ENCODE measurements at regions not wholly inside any gene's neighbourhood (a gene's known extent, or its start where the extent isn't known, plus 50 kb on each side); places are given as distances from the start of the nearest gene placed in this dataset.
"Not testable (repeated sequence)": the region's sequence is repeated elsewhere in the genome, so short reads cannot be mapped to it uniquely, and the experiment has no call there.

DNA sequence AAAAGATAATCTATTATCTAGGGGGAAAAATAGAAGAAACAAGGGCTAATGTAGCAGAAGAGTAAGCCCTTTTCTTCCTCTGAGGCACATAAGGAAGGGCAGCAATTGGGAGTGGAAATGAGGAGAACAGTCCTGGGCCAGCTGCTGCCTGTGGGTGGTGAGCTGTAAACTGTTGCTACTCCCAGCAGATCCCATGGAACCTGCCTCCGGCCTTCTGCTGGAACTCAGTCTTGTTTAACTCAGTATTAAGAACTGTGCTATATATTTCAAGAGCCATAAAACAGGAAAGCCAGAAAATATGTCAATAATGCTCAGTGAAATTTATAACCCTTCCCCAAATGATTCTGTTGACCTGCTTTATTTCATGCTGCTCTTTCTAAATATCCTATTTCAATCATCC lies 464.2 kb downstream of the COL12A1 start:
- H3K27ac ChIP-seq, result no peak overlapping the region
- DNase-seq (ENCODE audit: low read depth, low spot score), result no peak

DNA sequence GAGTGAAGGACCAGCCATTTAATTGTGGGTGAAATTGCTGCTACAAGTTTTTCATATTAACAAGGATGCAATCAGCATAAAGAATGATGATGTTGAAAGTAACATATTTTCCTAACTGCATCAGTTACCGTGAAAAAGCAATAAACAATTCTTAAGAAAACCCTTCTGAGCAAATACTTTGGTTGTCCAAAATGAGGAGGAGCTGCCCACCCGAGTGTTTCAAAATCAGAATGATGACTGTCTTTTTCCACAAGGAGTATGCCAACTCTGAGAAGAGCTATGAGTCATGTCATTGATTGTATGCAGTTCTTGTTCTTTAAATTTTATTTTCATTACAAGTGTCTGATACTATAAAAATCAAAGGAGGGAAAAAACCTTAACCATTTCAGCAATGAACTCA lies 470.5 kb downstream of the COL12A1 start:
- no peak overlapping the region for H3K27ac ChIP-seq
- no peak for DNase-seq (ENCODE audit: low read depth, low spot score)

DNA sequence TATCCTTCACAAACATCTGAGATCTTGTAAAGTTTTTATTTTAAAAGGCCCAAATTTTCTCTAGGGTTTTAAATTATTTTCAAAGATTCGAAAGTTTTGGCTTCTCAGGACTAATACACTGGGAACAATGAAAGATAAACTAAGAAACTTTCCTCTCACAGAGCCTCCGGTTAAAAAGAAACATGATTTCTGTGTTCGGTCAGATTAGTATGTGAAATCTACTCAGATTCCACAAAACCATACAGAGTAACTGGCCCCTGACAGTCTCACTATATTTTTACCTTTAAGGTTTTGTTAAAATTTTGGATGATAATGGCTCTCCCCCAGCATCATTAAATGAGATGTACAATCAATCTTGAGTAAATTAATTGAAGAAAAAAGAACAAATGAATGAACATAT lies 471.0 kb downstream of the COL12A1 start:
- no peak for DNase-seq (ENCODE audit: low read depth, low spot score)
- no peak overlapping the region for H3K27ac ChIP-seq

DNA sequence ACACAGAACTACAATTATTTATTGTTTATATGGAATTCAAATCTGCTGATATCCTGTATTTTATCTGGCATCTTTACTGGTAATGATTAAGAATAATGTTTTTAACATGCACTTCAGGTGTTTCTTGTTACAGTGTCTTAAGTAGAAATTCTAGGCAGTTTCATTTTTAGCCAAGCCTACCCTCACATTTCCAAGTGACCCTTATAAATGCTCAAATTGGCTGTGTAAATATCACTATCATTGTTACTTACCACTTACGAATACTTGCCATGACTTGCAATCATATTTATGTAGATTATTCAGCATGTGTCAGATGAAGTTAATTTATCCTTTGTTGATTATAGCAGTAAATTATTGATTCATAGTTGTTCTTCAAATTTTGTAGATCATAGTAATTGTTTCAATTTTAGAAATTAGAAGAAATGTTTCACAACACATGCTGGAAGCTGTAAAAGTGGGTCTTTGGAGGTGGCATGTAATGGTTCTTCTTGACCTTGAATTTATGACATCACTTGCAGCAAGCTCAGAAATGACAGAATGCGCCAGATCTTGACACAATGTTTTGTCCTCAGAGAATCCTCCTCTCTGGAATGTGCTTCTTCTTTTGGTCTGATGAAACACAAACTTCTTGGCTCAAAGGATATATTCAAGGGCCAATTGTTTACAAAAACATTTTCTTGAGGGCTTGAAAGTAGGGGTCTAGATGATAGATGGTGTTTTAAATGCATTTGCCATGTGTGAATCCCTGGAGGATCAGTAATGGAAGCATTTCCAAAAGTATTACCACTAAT lies 471.8 kb downstream of the COL12A1 start:
- H3K27ac ChIP-seq, result no peak overlapping the region
- DNase-seq (ENCODE audit: low read depth, low spot score), result no peak

DNA sequence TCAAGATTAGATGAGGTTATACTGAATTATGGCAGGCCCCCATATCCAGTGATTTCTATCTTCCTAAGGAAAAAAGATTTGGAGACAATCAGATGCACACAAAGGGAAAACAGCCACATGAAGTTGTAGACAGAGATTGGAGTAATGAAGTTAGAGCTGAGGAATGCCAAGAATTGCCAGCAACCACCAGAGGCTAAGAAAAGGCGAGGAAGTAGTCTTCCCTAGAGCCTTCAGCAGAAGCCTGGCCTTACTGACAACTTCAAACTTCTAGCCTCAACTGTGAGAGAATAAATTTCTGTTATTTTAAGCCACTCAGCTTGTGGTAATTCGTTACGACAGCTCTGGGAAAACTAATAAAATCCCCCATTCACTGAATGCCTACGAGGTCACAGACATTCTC lies 473.9 kb downstream of the COL12A1 start:
- H3K27ac ChIP-seq, result no peak overlapping the region
- DNase-seq (ENCODE audit: low read depth, low spot score), result no peak

DNA sequence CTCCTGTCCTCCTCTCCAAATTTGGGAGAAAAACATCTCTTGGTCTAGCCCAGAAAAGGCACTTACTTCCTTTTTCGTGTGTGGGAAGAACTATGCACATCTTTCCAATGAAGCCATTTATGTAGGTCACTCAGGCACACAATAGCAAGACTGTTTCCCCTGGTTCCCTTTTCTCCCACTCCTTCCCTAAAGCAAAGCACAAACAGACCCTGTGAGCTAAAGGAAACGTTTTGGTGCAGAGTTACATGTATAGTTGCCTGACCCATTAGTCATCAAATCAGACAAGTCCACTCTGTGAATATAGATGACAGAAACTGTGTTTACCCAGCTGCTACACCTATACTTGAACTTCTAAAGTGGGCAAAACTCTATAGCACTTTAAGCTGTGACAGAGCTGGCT lies 474.6 kb downstream of the COL12A1 start:
- no peak overlapping the region for H3K27ac ChIP-seq
- no peak for DNase-seq (ENCODE audit: low read depth, low spot score)

DNA sequence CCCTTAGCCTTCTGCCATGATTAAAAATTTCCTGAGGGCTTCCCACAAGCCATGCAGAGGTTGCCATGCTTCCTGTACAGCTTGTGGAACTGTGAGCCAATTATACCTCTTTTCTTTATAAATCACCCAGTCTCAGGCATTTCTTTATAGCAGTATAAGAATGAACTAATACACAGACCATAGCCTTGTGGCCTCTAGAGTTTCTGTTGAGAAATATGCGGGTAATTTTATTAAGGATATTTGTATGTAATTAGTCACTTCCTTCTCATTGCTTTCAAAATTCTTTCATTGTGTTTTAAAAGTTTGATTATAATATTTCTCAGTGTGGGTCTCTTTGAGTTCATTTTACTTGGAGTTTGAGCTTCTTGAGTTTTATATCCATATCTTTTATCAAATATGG lies 484.9 kb downstream of the COL12A1 start:
- no peak overlapping the region for H3K27ac ChIP-seq
- DNase-seq (ENCODE audit: low read depth, low spot score), result no peak

DNA sequence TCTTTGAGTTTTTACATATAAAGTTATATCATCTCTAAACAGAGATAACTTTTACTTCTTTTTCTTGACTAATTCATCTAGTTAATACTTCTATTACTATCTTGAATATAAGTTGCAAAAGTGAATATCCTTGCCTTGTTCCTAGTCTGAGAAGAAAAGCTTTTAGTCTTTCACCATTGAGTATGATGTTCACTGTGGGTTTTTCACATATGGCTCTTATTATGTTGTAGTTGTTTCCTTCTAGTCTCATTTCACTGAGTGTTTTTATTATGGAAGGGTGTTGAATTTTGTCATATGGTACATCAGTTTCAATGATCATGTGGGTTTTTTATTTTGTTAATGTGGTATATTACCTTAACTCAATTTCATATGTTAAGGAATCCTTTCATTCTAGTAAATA lies 488.3 kb downstream of the COL12A1 start:
- no peak for DNase-seq (ENCODE audit: low read depth, low spot score)

DNA sequence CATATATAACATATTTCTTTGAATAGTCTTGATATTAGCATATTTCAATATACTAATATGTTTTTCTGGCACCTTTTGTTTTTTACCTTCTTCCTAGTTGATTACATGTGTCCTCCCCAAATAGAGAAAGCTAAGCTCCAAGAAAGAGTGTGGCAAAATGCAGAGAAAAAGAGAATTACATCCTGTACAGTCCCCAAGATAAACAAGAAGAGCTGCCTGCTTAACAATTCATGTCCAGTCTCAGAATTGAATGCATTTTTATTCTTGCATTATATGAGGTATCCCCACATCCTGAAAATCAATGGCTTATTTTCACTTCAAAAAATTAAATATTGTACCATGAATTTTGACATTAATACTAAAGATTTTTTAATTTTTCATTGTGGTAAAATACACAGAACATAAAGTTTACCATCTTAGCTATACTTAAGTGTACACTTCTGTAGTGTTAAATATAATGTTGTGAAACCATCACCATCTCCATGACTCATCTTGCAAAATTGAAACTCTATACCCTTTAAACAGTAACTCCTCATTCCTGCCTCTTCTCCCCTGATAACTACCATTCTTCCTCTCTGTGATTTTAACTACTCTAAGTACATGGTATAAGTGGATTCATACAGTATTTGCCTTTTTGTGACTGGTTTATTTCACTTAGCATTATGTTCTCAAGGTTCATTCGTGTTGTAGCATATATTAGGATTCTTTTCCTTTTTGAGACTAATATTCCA lies 490.3 kb downstream of the COL12A1 start:
- no peak overlapping the region for H3K27ac ChIP-seq
- DNase-seq (ENCODE audit: low read depth, low spot score), result no peak

More for the DNA sequence above, 488.3 kb downstream of the COL12A1 start:
- no peak overlapping the region for H3K27ac ChIP-seq

DNA sequence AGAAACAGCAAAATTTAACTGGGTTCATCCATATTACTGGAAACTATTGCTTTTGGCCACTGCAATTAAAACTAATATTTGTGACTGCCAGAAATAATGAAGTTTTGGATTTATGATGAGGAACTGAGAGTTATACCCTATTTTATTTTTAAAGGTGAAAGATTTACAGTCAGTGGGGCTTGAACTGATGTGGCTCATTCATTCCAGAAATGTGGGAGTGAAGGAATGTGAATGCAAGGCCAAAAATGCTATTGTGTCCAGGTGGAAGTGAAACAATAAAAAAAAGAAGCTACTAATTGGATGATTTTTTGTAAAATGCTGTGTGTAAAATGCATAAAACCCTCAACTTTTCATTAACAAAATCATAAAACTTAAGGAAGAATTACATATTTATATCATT lies 491.9 kb downstream of the COL12A1 start:
- no peak overlapping the region for H3K27ac ChIP-seq
- no peak for DNase-seq (ENCODE audit: low read depth, low spot score)

DNA sequence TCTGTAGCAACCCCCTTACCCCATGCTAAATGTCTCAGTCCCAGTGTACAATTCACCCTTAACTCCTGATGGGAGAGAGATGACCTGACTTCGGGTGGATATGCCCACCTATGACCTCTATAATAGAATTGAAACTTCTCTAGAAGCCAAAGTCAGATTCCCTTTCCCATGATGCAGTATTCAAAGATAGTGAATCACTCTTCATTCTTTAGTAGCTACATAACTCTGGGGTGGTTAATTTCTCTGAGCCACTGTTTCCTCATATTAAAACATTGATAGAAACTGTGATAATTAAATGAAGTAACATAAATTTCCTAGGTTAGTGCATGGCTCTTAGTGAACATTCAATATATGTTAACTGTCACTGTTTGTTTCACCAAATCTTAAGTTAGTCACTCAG lies 500.4 kb downstream of the COL12A1 start:
- H3K27ac ChIP-seq, result no peak overlapping the region
- no peak for DNase-seq (ENCODE audit: low read depth, low spot score)

DNA sequence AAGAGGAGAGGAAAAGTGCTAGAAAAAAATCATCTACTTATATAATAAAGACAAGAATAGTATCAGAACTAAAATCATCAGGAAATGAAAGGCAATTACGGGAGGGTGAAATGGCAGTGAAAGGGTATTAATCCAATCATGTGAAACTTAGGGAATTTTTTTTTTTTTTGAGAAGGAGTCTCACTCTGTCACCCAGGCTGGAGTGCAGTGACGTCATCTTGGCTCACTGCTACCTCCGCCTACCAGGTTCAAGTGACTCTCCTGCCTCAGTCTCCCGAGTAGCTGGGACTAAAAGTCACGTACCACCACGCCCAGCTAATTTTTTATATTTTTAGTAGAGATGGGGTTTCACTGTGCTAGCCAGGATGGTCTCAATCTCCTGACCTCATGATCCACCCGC lies 501.3 kb downstream of the COL12A1 start:
- H3K27ac ChIP-seq; DNase-seq (ENCODE audit: low read depth, low spot score): not testable (repeated sequence)

DNA sequence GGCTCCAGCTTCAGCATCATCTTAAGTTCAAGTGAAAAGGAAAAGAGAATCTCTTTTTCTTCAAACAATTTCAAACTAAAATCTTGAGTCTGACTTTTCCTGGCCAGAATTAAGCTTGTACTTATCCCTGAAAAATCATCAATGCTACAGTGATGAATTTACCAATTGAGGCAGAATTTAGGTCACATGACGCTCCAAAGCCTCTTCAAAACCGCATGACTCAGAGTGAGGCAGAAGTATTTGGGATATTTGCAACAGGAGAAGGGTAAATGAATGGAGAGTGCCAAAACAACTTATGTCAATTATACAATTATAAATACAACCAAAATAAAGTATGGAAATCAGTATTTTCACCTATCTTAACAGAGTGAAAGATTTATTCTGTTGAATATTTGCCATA lies 515.5 kb downstream of the COL12A1 start:
- H3K27ac ChIP-seq, result no peak overlapping the region
- DNase-seq (ENCODE audit: low read depth, low spot score), result no peak

DNA sequence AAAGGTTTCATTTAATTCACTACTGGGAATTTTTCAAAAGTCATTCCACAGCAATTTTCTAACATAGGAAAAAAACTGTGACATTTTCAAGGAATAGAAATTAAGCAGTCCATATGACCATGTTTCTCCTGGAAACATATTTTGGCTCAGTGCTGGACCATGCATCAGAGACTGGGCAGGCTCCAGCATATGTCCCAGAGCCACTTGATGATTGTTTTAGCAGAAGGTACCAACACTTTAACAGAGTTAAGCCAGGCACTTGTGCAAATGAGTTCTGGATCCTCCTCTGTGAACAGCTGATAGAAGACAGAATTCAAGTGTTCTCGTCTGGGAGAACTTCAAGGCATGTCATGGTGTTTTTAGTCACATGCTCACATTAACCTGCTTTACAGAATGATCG lies 516.3 kb downstream of the COL12A1 start:
- DNase-seq (ENCODE audit: low read depth, low spot score), result no peak
- no peak overlapping the region for H3K27ac ChIP-seq

DNA sequence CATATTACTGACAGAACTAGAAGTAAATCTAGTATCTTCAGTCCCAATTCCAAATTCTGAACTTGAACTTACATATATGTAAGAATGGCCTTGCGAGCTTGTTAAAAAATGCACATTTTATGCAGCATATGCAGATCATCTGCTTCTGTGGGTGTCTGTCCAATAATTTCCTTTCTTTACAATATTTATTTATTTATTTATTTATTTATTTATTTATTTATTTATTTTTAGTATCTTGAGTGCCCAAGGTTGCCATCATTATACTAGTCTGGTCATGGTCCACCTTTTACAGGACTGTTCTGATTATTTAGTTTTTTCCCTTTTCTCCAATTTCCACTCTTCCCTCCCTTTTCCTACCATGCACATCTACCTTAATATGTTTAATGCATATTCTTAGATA lies 528.4 kb downstream of the COL12A1 start:
- no peak for DNase-seq (ENCODE audit: low read depth, low spot score)
- H3K27ac ChIP-seq, result no peak overlapping the region

DNA sequence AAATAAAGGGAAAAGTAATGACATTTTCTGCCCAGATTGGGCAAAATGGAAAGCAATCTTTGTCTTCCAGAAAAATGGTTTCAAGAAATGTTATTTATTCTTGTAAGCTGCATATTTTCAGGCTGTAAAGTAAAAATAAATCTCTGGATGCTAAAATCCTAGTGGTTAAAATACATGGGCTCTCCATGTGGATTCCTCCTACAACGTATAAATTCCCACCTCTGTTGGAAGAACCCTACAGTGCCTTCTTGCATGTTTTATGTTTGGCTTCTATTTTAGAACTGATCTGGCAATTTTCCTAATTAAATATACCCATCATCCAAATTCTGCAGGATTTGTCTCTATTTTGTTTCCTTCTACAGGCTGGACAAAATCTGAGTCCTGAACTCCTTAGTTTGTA lies 528.9 kb downstream of the COL12A1 start:
- DNase-seq (ENCODE audit: low read depth, low spot score), result no peak
- H3K27ac ChIP-seq, result no peak overlapping the region

DNA sequence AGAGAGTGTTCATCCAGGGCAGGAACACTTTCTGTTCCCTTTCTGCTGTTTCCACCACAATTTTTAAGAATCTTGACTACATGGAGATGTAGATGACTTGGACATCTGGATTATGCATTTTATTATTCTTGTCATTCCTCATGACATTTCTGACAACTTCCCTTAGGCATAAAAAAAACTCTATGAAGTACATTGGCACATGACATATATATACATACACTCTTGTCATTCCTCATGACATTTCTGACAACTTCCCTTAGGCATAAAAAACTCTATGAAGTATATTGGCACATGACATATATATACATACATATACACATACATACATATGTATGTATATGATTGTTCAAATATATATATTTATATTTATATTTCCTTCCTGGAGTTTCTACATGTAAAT lies 531.5 kb downstream of the COL12A1 start:
- no peak overlapping the region for H3K27ac ChIP-seq
- DNase-seq (ENCODE audit: low read depth, low spot score), result no peak

DNA sequence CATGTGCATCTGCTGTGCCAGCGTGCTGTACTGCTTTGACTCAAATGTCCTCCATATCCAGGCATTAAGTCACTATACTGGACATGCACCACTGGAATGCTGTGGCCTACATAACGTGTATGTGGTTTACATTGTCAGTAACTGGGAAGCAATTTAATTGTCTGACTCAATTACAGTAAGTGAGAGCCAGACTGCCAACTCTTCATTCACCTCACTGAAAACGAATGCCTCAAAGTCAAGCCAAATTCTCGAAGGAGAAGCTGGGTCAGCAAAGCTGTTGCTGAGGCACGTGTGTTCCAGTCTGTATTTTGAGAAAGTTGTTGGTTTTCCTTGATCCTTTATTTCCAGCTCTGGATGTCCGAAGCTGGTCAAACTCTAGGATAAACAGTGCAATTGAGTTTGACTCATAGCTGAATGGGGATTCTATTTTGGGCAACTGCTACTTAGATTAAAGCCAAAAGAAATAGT lies 534.3 kb downstream of the COL12A1 start:
- no peak overlapping the region for H3K27ac ChIP-seq

DNA sequence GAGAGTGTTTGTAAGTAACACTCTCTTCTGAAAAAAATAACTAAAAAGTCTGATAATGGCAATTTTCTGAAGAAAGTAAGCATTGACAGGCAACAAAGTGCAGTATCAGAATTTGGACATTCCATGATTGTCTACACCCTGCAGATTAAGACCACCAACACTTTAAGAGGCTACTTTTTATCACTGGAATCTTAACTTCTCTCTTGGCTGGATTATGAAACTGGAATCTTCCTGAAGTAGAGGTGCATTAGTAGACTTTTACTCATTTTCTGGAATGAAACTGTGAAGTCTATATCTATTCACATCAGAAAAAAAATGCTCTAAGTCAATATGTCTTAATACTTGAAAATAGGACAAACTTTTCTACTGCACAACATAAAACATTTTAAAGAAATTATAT lies 547.5 kb downstream of the COL12A1 start:
- H3K27ac ChIP-seq, result no peak overlapping the region
- DNase-seq (ENCODE audit: low read depth, low spot score), result no peak

More for the DNA sequence above, 534.3 kb downstream of the COL12A1 start:
- peak; percentile 5 for DNase-seq (ENCODE audit: low read depth, low spot score)

DNA sequence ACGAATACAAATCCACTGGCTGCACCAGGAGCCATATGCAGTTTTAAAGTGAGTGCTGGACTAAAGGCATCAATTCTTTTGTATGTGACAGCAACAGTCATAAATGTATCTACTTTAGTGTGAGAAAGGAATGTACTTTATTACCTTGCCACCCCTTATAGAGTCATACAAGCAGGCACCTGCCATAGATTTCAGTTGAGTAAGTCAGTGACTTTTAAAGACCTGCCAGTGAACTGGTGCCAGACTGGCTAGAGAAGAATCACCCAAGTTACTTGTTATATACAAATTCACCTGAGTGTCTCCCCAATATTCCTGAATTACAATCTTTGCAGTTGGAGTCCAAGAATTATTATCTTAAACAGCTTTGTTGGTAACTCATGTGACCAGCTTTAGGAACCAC lies 547.9 kb downstream of the COL12A1 start:
- DNase-seq (ENCODE audit: low read depth, low spot score), result no peak
- H3K27ac ChIP-seq, result no peak overlapping the region

DNA sequence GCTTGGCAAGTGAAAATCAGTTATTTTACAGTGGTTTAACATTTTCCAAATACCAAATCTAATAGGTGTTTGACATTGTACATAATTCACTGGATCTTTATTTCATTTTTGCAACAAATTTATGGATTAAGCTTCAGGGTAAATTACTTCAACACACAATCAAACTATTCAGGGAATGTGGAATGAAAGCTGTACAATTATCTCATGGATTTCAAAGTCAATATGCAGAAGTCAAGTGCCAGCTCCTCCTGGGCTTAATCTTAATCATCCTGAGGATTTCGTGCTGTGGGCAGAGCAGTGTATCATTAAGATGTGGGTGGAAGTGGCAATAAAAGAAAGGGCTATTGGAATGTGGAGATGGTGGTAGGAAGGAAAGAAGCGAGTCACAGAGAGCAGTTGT lies 548.8 kb downstream of the COL12A1 start:
- no peak for DNase-seq (ENCODE audit: low read depth, low spot score)
- no peak overlapping the region for H3K27ac ChIP-seq

DNA sequence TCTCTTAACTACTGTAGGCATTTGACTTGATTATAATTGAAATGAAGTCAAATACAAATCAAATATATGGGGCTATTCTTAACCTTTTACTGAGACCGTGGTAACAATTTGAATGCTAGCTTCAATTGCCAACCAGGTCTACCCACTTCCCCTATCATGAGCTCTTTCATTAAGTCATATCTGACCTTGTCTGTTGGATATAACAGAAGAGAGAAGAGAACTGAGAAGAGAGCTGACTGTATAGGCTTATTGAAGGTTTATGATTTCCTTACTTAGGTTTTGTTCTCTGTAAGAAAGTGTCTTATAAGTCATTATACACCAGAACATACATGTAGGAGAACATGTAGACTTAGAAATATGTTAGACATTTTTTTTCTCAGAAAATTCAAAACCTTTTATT lies 549.4 kb downstream of the COL12A1 start:
- no peak for DNase-seq (ENCODE audit: low read depth, low spot score)

More for the DNA sequence above, 549.4 kb downstream of the COL12A1 start:
- no peak overlapping the region for H3K27ac ChIP-seq

All from epithelial cell of prostate (primary cell).